ENCODE measurements at regions not wholly inside any gene's neighbourhood (a gene's known extent, or its start where the extent isn't known, plus 50 kb on each side); places are given as distances from the start of the nearest gene placed in this dataset.

- TF ChIP-seq, protein P1, sequence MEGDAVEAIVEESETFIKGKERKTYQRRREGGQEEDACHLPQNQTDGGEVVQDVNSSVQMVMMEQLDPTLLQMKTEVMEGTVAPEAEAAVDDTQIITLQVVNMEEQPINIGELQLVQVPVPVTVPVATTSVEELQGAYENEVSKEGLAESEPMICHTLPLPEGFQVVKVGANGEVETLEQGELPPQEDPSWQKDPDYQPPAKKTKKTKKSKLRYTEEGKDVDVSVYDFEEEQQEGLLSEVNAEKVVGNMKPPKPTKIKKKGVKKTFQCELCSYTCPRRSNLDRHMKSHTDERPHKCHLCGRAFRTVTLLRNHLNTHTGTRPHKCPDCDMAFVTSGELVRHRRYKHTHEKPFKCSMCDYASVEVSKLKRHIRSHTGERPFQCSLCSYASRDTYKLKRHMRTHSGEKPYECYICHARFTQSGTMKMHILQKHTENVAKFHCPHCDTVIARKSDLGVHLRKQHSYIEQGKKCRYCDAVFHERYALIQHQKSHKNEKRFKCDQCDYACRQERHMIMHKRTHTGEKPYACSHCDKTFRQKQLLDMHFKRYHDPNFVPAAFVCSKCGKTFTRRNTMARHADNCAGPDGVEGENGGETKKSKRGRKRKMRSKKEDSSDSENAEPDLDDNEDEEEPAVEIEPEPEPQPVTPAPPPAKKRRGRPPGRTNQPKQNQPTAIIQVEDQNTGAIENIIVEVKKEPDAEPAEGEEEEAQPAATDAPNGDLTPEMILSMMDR (IDR thresholded peaks at IDR 0.05; ENCODE audit: insufficient read depth, low read depth, low read length, missing control alignments), result no peak
- H3K4me3 ChIP-seq (ENCODE audit: low read depth, low read length), result no peak overlapping the region
- no peak for DNase-seq (ENCODE audit: low read depth)
These were observed 68.8 kb upstream of the MTPN start for GRCh38 chr7:136045992-136046391.

DNA sequence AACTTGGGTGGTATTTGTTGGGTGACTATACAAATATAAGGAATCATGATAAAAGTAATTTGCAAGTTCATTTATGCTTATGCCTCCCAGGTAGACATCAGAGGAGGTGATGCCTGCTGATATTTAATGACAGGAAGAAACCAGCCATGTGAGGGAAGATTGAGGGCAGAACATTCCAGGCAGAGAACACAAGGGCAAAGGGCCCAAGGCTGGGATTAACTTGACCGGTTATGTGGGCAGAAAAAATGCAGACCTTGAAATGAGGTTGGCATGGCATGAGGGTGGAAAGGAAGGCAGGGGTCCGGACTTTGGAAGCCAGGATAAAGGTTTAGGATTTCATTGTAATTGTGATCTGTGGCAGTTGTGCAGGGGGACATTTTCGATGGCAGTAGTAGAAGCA is 68.0 kb upstream of the MTPN start:
- DNase-seq (ENCODE audit: low read depth), result no peak
- no peak overlapping the region for H3K4me3 ChIP-seq (ENCODE audit: low read depth, low read length)
- TF ChIP-seq, protein P1 (IDR thresholded peaks at IDR 0.05; ENCODE audit: insufficient read depth, low read depth, low read length, missing control alignments), result no peak

DNA sequence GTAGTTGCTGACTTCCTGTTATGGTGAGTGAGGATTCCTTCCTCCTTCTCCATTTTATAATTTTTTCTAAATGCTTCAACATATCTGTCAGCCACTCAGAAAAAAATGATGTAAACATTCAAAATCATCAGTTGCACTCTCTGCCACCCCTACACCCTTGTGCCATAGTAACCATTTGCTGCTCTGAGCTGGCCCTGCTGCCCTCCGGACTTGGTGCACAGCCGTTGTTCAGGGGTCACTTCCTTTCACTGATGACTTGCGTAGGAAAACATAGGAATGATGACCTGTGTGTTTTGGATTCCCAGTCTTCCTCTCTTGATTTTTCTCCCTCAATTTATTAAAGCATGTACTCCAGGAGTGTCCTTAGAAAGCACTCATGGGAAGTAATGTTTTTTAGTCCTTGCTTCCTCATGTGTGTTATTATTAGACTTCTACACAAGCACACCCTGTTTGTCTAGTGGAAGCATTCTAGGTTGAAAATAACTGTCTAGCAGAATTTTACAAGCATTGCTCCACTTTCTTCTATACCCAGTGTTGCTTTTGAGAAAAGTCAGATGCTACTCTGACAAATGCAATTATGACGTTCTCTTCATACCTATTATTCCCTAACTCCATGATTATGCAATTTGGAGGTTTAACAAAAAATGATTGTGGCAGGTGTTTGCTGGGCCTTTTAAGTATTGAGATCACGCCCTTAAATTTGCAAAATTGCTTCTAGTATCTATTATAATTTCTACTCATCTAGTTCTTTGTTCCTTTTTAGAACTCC is 62.6 kb upstream of the MTPN start:
- H3K4me3 ChIP-seq (ENCODE audit: low read depth, low read length), result no peak overlapping the region
- no peak for DNase-seq (ENCODE audit: low read depth)
- TF ChIP-seq, protein P1 (IDR thresholded peaks at IDR 0.05; ENCODE audit: insufficient read depth, low read depth, low read length, missing control alignments), result no peak

GRCh38 chr7:136036336-136036735 is 59.2 kb upstream of the MTPN start:
- no peak for DNase-seq (ENCODE audit: low read depth)
- no peak overlapping the region for H3K4me3 ChIP-seq (ENCODE audit: low read depth, low read length)
- TF ChIP-seq, protein P1 (IDR thresholded peaks at IDR 0.05; ENCODE audit: insufficient read depth, low read depth, low read length, missing control alignments), result no peak

GRCh38 chr7:136034132-136034531 is 57.0 kb upstream of the MTPN start:
- DNase-seq (ENCODE audit: low read depth), result no peak
- TF ChIP-seq, protein P1 (IDR thresholded peaks at IDR 0.05; ENCODE audit: insufficient read depth, low read depth, low read length, missing control alignments), result no peak
- H3K4me3 ChIP-seq (ENCODE audit: low read depth, low read length), result no peak overlapping the region

DNA sequence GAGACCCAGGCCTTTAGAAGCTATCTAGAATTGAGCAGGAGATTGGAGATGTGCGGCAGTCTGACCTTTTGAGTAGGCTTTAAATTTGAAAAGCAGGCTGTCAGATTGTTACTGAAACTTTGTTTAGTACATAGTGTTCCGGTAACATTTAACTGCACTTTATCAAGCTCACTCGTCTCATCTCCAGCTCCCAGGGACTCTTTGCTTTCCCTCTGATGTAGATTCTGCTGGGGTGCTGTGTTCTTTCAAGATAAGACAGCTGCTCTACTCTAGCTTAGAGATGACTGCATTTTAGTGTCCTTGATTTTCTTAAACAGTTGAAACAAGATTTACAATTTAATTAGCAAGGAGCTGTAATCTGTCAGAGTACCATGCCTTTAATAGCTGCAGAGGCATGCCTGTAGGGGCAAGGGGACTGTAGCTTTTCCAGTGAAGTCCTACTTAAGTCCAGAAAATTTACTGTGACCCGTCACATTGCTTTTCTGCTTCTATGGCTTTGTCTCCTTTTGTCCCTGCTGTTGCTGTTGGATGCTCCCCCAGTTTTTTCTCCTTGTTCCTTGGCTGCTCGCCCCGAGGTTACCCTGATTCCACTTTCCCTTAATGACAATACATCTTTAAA is 56.4 kb upstream of the MTPN start:
- DNase-seq (ENCODE audit: low read depth), result no peak
- TF ChIP-seq, protein P1 (IDR thresholded peaks at IDR 0.05; ENCODE audit: insufficient read depth, low read depth, low read length, missing control alignments), result no peak
- no peak overlapping the region for H3K4me3 ChIP-seq (ENCODE audit: low read depth, low read length)

Data from GM12865 (cell line).